ENCODE measurements at regions not wholly inside any gene's neighbourhood (a gene's known extent, or its start where the extent isn't known, plus 50 kb on each side); places are given as distances from the start of the nearest gene placed in this dataset.

DNA sequence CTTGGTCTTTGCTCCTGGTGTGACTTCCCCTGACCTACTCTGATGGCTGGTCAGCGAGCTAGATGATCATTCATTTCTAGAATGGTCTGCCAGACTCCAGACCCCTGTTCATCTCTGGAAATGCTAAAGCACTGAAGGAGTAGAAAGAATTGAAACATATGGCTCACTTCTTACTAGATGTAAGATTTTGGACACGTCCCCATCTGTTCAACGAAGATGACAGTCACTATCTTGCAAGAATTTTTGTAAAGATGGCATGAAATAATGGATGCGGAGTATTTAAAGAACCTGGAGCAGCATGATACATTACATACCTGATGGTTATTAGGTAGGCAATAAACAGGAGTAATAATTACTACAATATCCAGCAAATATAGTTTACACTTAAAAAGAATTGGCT lies 252.7 kb upstream of the SDK2 start:
- TF ChIP-seq FOXP2 (optimal IDR thresholded peaks at IDR 0.05; ENCODE audit: control extremely low read depth, extremely low read length, insufficient read depth) (no peak), EZH2 (IDR thresholded peaks at IDR 0.05) (no peak)

Measured in SK-N-MC (cell line).